ENCODE measurements at regions not wholly inside any gene's neighbourhood (a gene's known extent, or its start where the extent isn't known, plus 50 kb on each side); places are given as distances from the start of the nearest gene placed in this dataset.

GRCh38 chr1:229037806-229038405 is 233.0 kb upstream of the RAB4A start:
- DNase-seq (ENCODE audit: low spot score) = no peak
- no peak for TF ChIP-seq CTCF (IDR thresholded peaks at IDR 0.05; ENCODE audit: extremely low read depth, missing control alignments)

GRCh38 chr1:229040630-229041358 is 230.1 kb upstream of the RAB4A start:
- TF ChIP-seq CTCF (IDR thresholded peaks at IDR 0.05; ENCODE audit: extremely low read depth, missing control alignments) = no peak
- DNase-seq (ENCODE audit: low spot score) = no peak

- DNase-seq (ENCODE audit: low spot score) = no peak
- no peak for TF ChIP-seq CTCF (IDR thresholded peaks at IDR 0.05; ENCODE audit: extremely low read depth, missing control alignments)
These were observed 229.0 kb upstream of the RAB4A start for GRCh38 chr1:229041946-229042345.

- no peak for TF ChIP-seq CTCF (IDR thresholded peaks at IDR 0.05; ENCODE audit: extremely low read depth, missing control alignments)
- no peak for DNase-seq (ENCODE audit: low spot score)
These were observed 228.4 kb upstream of the RAB4A start for GRCh38 chr1:229042482-229042881.

- no peak for DNase-seq (ENCODE audit: low spot score)
- TF ChIP-seq CTCF (IDR thresholded peaks at IDR 0.05; ENCODE audit: extremely low read depth, missing control alignments) = no peak
These were observed 227.8 kb upstream of the RAB4A start for GRCh38 chr1:229043115-229043514.

- no peak for TF ChIP-seq CTCF (IDR thresholded peaks at IDR 0.05; ENCODE audit: extremely low read depth, missing control alignments)
- no peak for DNase-seq (ENCODE audit: low spot score)
These were observed 224.6 kb upstream of the RAB4A start for GRCh38 chr1:229046251-229046853.

- no peak for TF ChIP-seq CTCF (IDR thresholded peaks at IDR 0.05; ENCODE audit: extremely low read depth, missing control alignments)
- DNase-seq (ENCODE audit: low spot score) = no peak
These were observed 223.6 kb upstream of the RAB4A start for GRCh38 chr1:229047161-229047839.

Data from GM20000 (cell line).